Mucosa of descending colon (tissue), 3 donors: ENCODE measurements at regions not wholly inside any gene's neighbourhood (a gene's known extent, or its start where the extent isn't known, plus 50 kb on each side); places are given as distances from the start of the nearest gene placed in this dataset.
"Not testable (repeated sequence)": the region's sequence is repeated elsewhere in the genome, so short reads cannot be mapped to it uniquely, and the experiment has no call there.

Source experiments
- ATAC-seq: fragments of 200-7000 bp; cut with Tn5 transposase; one replicate; pipeline ENCODE4 v1.9.1; 2020; ENCODE audit warnings: mild to moderate bottlenecking, moderate library complexity
- DNase-seq, 3 donors: peaks; one replicate each; pipeline ENCODE4 v3.0.0-alpha.2; 2020
- H3K36me3 ChIP-seq: fragments of 200-600 bp; one replicate; pipeline ENCODE4 v1.8.0; 2021; ENCODE audit warnings: low read depth, mild to moderate bottlenecking
- H3K4me1 ChIP-seq: fragments of 200-600 bp; one replicate; pipeline ENCODE4 v1.8.0; 2021; ENCODE audit warnings: low read depth, mild to moderate bottlenecking
- H3K4me3 ChIP-seq: fragments of 200-600 bp; one replicate; pipeline ENCODE4 v1.8.0; 2021; ENCODE audit warnings: mild to moderate bottlenecking
- H3K9me3 ChIP-seq: fragments of 200-600 bp; one replicate; pipeline ENCODE4 v1.8.0; 2021; ENCODE audit warnings: mild to moderate bottlenecking
- intact Hi-C, 2 donors: fragments of 100-400 bp; cut with DNase I in 1 of 2; cut with micrococcal nuclease in 1 of 2; formaldehyde crosslinking; loops; one replicate each; pipeline versions ENCODE4 v1.11.0 to v1.11.1; 2022; cut with DNase I, micrococcal nuclease
- TF ChIP-seq, protein P1 (sequence below): fragments of 200-600 bp; IDR thresholded peaks from one replicate; pipeline ENCODE4 v1.8.0; 2022; ENCODE audit warnings: antibody characterized with exemption, mild to moderate bottlenecking
- donor health status: DM: no; HTN: no; CAD: no; lungs with moderate emphysema.
- donor health status: DM: no; HTN: no; CAD: no.
- donor health status: DM: no; HTN: yes; CAD: no.

DNA sequence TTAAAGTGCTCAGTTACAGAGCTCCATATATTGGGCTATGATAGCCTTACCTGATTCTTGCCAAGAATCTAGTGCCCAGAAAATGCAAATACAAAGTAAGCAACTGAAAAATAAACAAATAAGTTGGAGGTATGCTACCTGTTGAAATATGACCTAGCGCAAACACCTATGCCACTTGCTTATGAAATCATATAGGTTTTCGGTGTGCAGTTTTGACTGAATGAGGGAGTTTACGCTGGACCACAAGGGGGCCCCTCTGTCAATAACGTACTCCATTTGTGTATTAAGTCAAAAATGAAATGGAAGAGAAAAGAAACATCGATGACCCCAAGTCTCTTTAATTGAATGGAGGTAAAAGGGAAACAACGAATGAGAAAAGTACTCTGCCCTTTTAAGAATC is 84.9 kb upstream of the TRIM77 start:
- H3K9me3 ChIP-seq, result no peaks in the 10 kb centered on the region

DNA sequence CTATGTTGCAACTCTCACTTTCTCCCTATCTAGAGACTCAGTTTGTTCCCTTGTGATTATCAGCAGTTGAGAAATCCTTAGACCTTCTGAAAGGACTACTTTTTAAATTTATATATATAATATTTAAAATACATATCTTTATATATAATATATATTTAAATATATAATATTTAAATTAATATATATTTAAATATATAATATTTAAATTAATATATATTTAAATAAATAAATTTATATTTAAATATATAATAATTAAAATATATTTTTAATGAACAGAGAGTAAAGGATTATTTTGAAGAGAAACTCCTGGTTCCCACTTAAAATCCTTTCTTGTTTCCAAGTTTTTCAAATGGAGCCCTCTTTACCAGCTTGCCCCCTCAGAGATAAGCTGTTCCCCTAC is 83.7 kb upstream of the TRIM77 start:
- TF ChIP-seq, protein P1, sequence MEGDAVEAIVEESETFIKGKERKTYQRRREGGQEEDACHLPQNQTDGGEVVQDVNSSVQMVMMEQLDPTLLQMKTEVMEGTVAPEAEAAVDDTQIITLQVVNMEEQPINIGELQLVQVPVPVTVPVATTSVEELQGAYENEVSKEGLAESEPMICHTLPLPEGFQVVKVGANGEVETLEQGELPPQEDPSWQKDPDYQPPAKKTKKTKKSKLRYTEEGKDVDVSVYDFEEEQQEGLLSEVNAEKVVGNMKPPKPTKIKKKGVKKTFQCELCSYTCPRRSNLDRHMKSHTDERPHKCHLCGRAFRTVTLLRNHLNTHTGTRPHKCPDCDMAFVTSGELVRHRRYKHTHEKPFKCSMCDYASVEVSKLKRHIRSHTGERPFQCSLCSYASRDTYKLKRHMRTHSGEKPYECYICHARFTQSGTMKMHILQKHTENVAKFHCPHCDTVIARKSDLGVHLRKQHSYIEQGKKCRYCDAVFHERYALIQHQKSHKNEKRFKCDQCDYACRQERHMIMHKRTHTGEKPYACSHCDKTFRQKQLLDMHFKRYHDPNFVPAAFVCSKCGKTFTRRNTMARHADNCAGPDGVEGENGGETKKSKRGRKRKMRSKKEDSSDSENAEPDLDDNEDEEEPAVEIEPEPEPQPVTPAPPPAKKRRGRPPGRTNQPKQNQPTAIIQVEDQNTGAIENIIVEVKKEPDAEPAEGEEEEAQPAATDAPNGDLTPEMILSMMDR, result no peak
- H3K4me3 ChIP-seq, result no peak overlapping the region
- no peaks in the 10 kb centered on the region for H3K4me1 ChIP-seq
- H3K9me3 ChIP-seq, result no peaks in the 10 kb centered on the region
- no peaks in the 10 kb centered on the region for H3K36me3 ChIP-seq
- no peak for DNase-seq
- no peak for ATAC-seq
- intact Hi-C loops, result no loop called here

More for the DNA sequence above, 84.9 kb upstream of the TRIM77 start:
- H3K4me1 ChIP-seq, result no peaks in the 10 kb centered on the region
- DNase-seq (no peak), ATAC-seq (no peak)
- intact Hi-C loops, result no loop called here
- H3K4me3 ChIP-seq, result no peak overlapping the region
- TF ChIP-seq, protein P1, result no peak
- H3K36me3 ChIP-seq, result no peaks in the 10 kb centered on the region

DNA sequence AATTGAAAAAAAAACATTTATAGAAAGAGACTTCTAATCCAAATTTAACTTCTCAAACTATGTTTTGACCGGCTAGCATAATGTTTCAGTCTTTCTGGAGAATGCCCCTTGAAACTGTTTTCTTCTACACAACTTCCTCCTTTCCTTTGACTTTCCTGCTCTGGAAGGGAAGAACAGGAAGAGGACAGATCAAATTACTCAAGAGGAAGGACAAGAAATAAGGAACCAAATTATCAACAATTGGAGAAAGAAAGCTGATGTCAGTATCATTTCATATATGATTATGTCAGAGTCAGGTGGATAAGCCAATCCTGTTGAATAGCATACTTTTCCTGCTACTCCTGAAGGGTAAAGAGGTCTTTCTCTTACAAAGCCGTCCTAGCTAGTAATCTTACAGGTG is 83.2 kb upstream of the TRIM77 start:
- intact Hi-C loops, H3K4me3 ChIP-seq, ATAC-seq, H3K36me3 ChIP-seq, H3K4me1 ChIP-seq, DNase-seq, H3K9me3 ChIP-seq: not testable (repeated sequence)

DNA sequence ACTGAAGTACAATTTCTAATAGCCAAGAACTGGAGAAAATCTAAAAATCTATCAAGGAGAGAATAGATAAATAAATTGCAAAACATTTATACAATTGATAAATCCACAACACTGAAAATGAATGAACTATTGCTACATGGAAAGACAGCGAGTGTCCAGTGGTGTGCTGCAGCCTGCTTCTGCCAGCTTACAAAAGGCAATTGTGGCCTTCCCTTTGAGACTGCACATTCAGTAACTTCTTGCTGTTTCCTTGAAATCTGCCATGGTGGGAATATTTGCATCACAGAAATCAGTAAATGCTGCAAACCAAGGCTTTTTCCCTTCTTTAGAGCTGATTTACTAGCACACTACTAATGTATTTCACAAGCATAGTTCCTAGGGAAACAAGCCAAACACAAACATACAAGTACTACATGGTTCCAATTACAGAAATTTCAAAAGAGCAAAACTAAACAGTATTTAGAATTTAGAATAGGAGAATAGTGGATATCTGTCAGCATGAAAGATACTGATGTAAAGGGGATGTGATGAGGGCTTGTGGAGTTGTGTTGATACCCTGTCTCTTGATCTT is 76.9 kb upstream of the TRIM77 start:
- intact Hi-C loops, result no loop called here
- TF ChIP-seq, protein P1, result no peak
- DNase-seq, result no peak
- H3K36me3 ChIP-seq, result no peaks in the 10 kb centered on the region
- H3K9me3 ChIP-seq, result no peaks in the 10 kb centered on the region
- no peak for ATAC-seq
- no peak overlapping the region for H3K4me3 ChIP-seq
- H3K4me1 ChIP-seq, result no peaks in the 10 kb centered on the region

DNA sequence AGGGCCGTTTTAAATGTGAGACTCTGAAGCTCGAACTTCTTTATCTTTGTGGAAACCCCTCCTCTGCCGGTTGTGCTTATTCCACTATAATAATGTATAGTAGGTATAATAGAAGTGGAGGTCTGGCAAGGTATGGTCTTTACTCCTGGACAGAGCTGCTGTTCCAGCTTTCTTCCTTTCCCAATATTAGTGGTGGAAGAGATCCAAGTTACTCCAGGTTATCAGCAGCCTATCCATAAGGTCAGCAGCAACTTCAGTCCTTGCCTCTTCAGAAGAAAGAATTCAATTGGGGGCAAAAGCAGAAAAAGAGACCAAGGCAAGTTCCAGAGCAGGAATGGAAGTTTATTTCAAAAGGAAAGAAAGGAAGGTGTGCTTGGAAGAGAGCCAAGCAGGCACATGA is 69.3 kb upstream of the TRIM77 start:
- H3K4me1 ChIP-seq, H3K36me3 ChIP-seq, intact Hi-C loops, ATAC-seq, H3K9me3 ChIP-seq, DNase-seq, H3K4me3 ChIP-seq: not testable (repeated sequence)

DNA sequence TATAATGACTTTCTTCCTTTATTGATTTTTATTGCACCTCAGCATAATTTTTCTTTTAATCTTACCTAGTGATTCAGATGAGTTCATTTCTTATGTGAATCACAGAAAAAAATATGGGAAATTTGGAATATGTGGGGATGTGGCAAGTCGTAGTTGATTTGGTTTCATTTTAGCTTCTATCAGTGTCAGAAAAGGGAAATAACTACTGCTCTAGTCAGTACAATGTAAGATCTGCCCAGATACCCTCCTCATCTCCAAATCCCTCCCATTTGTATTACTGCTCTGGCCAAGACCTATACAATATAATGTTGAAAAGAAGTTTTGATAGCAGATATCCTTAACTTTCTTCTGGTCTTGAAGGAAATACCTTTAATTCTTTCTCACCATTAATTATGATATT is 61.9 kb upstream of the TRIM77 start:
- ATAC-seq, H3K36me3 ChIP-seq, intact Hi-C loops, H3K4me1 ChIP-seq, DNase-seq, H3K4me3 ChIP-seq, H3K9me3 ChIP-seq: not testable (repeated sequence)

DNA sequence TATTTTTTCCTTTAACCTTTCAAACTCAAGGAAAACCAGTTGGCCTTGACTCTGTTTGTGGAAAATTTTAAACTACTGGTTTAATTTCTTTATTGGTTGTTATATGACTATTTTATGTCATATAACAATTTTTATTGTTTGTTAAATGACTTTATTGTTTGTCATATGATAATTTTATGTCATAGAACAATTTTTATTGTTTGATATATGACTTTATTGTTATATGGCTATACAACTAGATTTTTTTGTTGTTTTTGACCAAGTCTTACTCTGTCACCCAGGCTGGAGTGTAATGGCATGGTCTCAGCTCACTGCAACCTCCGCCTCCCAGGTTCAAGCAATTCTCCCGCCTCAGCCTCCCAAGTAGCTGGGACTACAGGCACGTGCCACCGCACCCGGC is 61.1 kb upstream of the TRIM77 start:
- intact Hi-C loops, H3K4me1 ChIP-seq, DNase-seq, H3K36me3 ChIP-seq, H3K9me3 ChIP-seq, H3K4me3 ChIP-seq: not testable (repeated sequence)
- ATAC-seq, result peak; percentile 79

DNA sequence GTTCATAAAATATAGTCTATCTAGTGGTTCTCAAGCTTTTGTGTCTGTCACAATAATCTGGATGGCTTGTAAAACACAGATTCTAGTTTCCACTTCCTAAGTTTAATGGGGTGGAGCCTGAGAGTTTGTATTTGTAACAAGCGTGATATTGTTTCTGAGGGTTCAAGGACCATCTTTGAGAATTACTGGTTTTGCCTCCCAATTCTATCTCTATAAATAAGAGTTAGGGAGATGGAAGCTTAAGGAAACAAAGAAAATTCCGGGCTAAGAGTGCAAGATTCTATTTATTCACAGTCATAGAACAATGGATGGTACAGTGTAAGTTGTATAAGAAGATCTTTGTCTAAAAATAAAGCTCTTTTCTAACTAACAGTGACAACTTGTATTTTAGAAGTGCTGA is 55.4 kb upstream of the TRIM77 start:
- H3K36me3 ChIP-seq, H3K9me3 ChIP-seq, H3K4me1 ChIP-seq, intact Hi-C loops, ATAC-seq, DNase-seq, H3K4me3 ChIP-seq: not testable (repeated sequence)

DNA sequence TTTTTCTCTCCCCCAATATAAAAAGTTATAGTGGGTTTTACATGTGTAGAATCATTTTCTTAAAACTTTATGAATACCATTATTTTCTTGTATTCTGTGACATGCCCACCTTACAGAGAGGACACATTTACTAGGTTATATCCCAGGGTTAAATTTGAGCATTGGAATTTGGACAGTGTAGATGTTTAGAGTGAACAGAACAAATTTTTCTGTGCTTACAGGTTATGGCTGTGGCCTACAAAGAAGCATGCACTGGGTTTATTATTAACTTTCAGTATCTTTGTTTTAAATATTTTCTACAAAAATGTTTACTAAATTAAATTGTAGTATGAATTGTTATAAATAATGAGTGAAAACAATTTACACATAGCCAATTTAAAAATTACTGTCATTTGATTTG is 51.3 kb upstream of the TRIM77 start:
- DNase-seq, intact Hi-C loops, H3K4me3 ChIP-seq, H3K9me3 ChIP-seq, ATAC-seq, H3K4me1 ChIP-seq, H3K36me3 ChIP-seq: not testable (repeated sequence)

DNA sequence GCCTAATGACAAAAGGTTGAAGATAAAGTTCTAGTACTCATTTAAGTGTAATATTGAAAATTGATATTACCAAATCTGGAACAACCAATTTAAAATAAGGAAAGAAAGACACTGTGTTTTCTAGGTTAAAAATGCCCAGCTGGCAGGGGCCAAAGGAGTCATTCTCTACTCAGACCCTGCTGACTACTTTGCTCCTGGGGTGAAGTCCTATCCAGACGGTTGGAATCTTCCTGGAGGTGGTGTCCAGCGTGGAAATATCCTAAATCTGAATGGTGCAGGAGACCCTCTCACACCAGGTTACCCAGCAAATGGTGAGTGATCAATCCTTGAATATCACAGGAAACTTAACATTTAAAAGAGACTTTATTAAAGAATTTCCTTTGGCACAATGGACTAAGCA is 50.7 kb upstream of the TRIM77 start:
- intact Hi-C loops, H3K36me3 ChIP-seq, ATAC-seq, H3K9me3 ChIP-seq, H3K4me1 ChIP-seq, H3K4me3 ChIP-seq, DNase-seq: not testable (repeated sequence)
